SK-N-MC (cell line): ENCODE measurements at regions not wholly inside any gene's neighbourhood (a gene's known extent, or its start where the extent isn't known, plus 50 kb on each side); places are given as distances from the start of the nearest gene placed in this dataset.

ENCODE experiments used
- DNase-seq: peaks from one replicate; pipeline ENCODE4 v3.0.0-alpha.2; 2011; ENCODE audit warnings: low read depth, low spot score
- H3K27ac ChIP-seq: fragments of 200-600 bp; sonication (generic); 2 replicates; pipeline ENCODE4 v1.5.1; 2016; ENCODE audit warnings: mixed run types
- H3K36me3 ChIP-seq: fragments of 200-600 bp; sonication (generic); 2 replicates; pipeline ENCODE4 v1.6.1; 2017; ENCODE audit warnings: antibody characterized with exemption, low read length, mixed read lengths; ENCODE audit not compliant: insufficient read depth
- H3K4me3 ChIP-seq: fragments of 200-600 bp; sonication (generic); 2 replicates; pipeline ENCODE4 v1.5.1; 2016
- H3K9ac ChIP-seq: fragments of 200-600 bp; sonication (generic); 2 replicates; pipeline ENCODE4 v1.8.0; 2017; ENCODE audit warnings: mixed run types, mixed read lengths; ENCODE audit not compliant: insufficient read length
- H3K9me3 ChIP-seq: fragments of 200-600 bp; sonication (generic); 2 replicates; pipeline ENCODE4 v1.6.1; 2017; ENCODE audit warnings: low read depth, mild to moderate bottlenecking, antibody characterized with exemption, low read length, moderate library complexity, mixed read lengths
- EZH2 ChIP-seq: fragments of 200-600 bp; sonication (generic); IDR thresholded peaks from one replicate; pipeline ENCODE4 v1.6.1; 2017; ENCODE audit warnings: antibody characterized with exemption
- FOXP2 ChIP-seq: optimal IDR thresholded peaks from 2 replicates; pipeline ENCODE3; 2011; ENCODE audit warnings: mild to moderate bottlenecking, moderate library complexity; ENCODE audit not compliant: insufficient read depth; ENCODE audit errors: extremely low read length, control extremely low read depth
- POLR2AphosphoS5 ChIP-seq: IDR thresholded peaks from 2 replicates; pipeline ENCODE4 v1.6.1; 2012; ENCODE audit warnings: mild to moderate bottlenecking, low read depth, low read length, borderline replicate concordance

DNA sequence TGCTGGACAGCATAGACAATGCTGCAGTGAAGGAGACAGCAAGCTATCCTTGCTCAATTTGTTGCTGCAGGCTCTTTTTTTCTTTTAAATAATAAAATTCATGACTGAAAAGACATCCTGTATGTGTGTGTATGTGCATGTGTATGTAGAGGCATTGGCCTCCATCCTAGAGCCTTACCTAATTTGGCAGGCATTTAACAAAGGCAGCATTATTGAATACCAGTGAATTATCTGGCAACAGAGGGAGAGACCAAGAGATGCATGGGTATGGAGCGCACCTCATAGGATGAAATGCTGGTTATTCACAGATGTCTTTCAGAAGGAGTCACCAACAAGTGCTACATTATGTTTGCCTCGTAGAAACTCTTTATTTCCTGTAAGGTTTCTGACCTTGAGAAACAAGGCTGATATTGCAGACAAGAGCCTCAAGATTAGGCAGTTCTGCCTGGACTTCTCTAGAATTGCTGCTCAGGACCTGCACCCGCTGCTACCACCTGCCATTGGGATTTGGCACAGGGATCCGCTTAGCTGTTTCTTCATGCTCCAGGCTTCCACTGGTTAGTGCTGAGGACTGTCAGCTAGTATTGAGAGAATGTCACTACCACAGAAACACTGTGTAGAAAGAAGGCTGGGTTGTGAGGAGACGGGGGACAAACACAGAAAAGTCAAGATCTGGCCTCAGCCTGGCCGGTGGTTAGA lies 247.7 kb upstream of the RFX3 start:
- DNase-seq: no peak
- no peak for TF ChIP-seq FOXP2
- no peak for TF ChIP-seq EZH2
- TF ChIP-seq POLR2AphosphoS5: no peak
- Histone ChIP-seq H3K4me3 (no peak overlapping the region), H3K27ac (no peak overlapping the region), H3K9ac (no peak overlapping the region), H3K9me3 (no peaks in the 10 kb centered on the region), H3K36me3 (no peaks in the 10 kb centered on the region)

DNA sequence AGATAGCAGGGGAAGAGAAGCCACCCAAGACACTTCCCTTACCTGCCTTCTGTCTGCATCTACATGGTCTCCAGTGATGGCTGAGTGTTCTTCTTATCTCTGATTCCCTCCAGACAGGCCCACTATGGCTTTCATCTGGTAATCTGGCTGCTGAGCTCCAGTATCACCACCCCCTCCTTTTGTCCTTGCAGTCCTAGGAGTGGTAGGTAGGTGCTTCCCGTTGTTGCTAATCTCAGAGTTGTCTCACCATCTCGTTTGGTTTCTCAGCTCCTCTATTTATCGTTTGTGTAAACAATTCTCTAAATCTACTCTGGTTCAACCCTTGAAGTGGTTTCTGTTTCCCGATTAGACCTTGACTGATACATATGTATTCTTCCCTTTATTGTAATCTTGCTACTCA lies 243.8 kb upstream of the RFX3 start:
- Histone ChIP-seq H3K36me3 (no peaks in the 10 kb centered on the region), H3K9me3 (no peaks in the 10 kb centered on the region), H3K9ac (no peak overlapping the region), H3K4me3 (no peak overlapping the region), H3K27ac (no peak overlapping the region)
- TF ChIP-seq FOXP2 (no peak), EZH2 (no peak), POLR2AphosphoS5 (no peak)
- no peak for DNase-seq

DNA sequence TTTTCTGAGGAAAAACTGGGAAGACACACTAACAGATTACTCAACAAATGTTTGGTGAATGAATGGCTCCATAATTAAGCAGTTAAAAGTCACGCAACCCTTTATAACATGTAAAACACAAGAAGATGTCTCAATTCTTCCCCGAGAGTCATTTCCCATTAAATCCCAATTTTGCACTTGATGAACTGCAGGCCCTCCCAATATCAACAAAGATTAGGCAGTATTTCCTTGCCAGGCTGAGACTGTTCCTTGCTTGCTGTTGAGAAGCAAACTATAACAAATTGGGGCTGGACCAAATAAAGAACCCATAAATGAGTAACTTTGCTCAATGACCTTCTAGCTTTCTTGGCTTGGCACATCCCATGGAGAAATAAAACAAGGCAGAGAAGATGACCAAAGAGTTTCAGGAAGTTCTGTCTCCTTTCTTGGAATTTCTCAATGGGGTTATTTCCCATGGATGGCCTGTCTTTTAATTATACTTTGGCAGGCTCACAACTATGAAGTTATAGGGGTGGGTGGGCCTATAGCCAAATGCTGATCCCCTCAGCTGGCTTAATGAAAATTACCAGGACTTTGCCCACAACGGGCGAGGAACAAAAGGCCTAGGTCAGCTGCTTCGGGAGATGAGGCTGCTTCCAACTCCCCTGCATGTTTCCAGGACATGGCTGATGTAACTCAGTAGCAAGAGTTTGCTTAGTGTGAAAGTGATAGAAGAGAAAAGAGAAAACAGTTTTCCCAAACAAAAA lies 243.1 kb upstream of the RFX3 start:
- no peak overlapping the region for H3K4me3 ChIP-seq
- TF ChIP-seq POLR2AphosphoS5 (no peak), EZH2 (no peak), FOXP2 (no peak)
- H3K27ac ChIP-seq: no peak overlapping the region
- H3K36me3 ChIP-seq: no peaks in the 10 kb centered on the region
- no peaks in the 10 kb centered on the region for H3K9me3 ChIP-seq
- DNase-seq: no peak
- H3K9ac ChIP-seq: no peak overlapping the region

DNA sequence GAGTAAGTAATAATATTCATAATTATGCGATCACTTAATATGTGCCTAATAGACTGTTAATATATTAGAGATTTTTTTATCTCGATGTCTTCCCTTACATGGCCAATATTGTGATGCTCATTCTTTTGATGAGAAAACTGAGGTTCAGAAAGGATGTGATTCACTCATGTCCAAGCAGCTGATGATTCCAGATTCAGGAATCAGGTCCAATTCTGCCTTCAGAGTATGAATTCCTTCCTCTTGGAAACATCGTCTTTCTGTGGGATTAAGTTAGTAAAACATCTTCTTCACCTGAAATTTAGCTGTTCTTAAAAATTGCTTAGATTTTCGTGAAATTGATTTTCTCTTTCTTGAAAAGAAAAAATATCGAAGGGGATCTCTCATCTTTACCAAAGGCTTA lies 242.5 kb upstream of the RFX3 start:
- no peak overlapping the region for H3K9ac ChIP-seq
- no peak overlapping the region for H3K4me3 ChIP-seq
- no peaks in the 10 kb centered on the region for H3K9me3 ChIP-seq
- no peaks in the 10 kb centered on the region for H3K36me3 ChIP-seq
- no peak for TF ChIP-seq FOXP2
- no peak for TF ChIP-seq EZH2
- no peak for TF ChIP-seq POLR2AphosphoS5
- no peak overlapping the region for H3K27ac ChIP-seq
- no peak for DNase-seq

DNA sequence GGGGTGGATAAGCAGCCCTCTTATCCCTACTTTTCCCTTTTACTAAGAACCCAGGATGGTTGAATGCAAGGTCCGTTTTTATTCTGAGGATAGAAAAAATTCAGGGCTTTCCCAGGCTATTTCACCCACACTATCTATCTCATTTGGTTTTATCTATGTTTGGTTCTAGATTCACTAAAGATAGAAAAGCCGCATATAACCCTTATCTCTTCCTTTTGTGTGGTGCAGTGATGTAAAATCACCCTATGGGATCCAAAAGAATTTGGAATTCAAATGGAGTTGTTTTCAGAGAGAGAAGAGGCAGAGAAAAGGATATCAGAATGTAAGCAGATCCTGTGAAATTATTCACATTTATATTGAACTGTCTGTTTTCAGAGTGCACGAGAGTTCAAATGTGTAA lies 236.3 kb upstream of the RFX3 start:
- no peak overlapping the region for H3K9ac ChIP-seq
- TF ChIP-seq EZH2 (no peak), FOXP2 (no peak), POLR2AphosphoS5 (no peak)
- no peak overlapping the region for H3K27ac ChIP-seq
- no peaks in the 10 kb centered on the region for H3K36me3 ChIP-seq
- no peaks in the 10 kb centered on the region for H3K9me3 ChIP-seq
- DNase-seq: no peak
- no peak overlapping the region for H3K4me3 ChIP-seq

DNA sequence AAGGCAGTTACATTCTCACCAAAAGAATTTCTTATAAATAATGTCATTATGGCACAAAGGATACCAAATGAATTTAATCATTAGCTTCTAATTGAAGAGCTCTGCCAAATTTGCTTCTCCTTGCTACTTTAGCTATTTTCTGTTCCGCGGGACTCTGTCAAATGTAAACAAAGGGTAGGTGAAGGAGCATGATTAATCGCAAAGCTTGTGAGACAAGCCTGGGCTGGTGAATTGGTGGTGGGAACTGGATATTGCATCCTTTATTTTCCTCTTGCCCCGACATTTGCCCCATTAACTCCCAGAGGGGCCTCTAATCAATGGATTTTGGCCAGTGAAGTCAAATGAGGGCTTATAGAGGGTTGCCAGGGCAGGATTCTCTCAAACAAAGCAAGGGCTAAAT lies 234.2 kb upstream of the RFX3 start:
- Histone ChIP-seq H3K27ac (no peak overlapping the region), H3K4me3 (no peak overlapping the region), H3K36me3 (no peaks in the 10 kb centered on the region), H3K9ac (no peak overlapping the region), H3K9me3 (no peaks in the 10 kb centered on the region)
- no peak for DNase-seq
- TF ChIP-seq POLR2AphosphoS5: no peak
- TF ChIP-seq EZH2: no peak
- no peak for TF ChIP-seq FOXP2

DNA sequence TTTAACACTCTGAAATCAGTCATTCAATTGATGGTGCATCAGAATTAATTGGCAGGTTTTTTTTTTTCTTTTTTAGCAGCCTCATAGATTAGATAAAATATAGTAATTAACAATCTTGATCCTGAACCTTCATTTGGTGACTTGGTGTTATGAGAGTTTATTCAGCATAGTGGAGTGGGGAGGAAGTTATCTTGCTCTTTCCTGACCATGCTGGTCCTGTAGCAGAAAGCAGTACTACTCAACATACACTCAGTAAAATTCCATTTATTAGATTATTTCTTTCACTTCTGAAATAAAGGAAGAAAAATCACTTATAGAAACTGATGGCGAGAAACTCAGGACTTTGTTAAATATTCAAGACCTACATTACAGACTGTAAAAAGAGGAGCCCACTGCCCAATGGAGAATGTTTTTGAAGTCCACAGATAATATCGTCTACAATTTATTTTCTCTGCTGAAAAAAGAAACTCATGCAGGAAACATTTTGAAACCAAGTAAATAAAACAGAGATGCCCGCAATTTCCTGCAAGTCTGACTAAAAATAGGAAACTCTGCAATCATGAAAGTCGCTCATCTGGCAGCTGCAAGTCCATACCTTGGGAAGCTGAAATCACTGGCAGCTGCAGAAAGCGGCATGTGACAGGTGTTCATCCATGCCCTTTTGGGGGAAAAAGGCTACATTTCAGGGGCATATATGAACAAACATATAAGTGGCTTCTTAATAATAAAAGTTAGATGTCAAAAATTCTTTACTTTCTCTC lies 233.2 kb upstream of the RFX3 start:
- TF ChIP-seq POLR2AphosphoS5 (no peak), EZH2 (no peak), FOXP2 (no peak)
- no peak overlapping the region for H3K27ac ChIP-seq

DNA sequence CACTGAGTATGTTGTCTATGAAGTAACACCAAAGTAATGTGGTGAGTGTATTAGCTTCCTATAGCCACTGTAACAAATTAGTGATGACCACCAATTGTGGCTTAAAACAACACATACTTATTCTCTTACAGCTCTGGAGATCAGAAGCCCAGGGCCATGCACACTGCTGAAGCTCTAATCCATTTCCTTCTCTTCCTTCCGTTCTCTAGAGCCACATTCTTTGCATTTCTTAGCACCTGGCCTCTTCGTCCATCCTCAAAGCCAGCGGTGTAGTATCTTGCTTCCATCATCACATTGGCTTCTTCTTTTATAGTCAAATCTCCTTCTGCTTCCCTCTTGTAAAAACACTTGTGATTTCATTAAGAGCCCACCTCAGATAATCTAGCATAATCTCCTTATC lies 230.3 kb upstream of the RFX3 start:
- DNase-seq: no peak
- Histone ChIP-seq H3K36me3 (no peaks in the 10 kb centered on the region), H3K9me3 (no peaks in the 10 kb centered on the region), H3K4me3 (no peak overlapping the region), H3K9ac (no peak overlapping the region), H3K27ac (no peak overlapping the region)
- no peak for TF ChIP-seq FOXP2

More for the DNA sequence above, 233.2 kb upstream of the RFX3 start:
- Histone ChIP-seq H3K36me3 (no peaks in the 10 kb centered on the region), H3K4me3 (no peak overlapping the region), H3K9me3 (no peaks in the 10 kb centered on the region), H3K9ac (no peak overlapping the region)
- no peak for DNase-seq
